H1 (cell line): ENCODE measurements at regions not wholly inside any gene's neighbourhood (a gene's known extent, or its start where the extent isn't known, plus 50 kb on each side); places are given as distances from the start of the nearest gene placed in this dataset.

Experiments used
- POLR2A ChIP-seq, 2 experiments: IDR thresholded peaks; 1 replicate in 1 of 2; 2 replicates in 1 of 2; pipeline ENCODE4 v1.6.1; 2011; ENCODE audit warnings: low read depth in 2 of 2, low read length in 2 of 2, mild to moderate bottlenecking in 2 of 2; ENCODE audit errors: control extremely low read depth in 1 of 2
- RBBP5 ChIP-seq: IDR thresholded peaks from 2 replicates; pipeline ENCODE4 v1.7.1; 2012; ENCODE audit warnings: low read depth, mild to moderate bottlenecking, inconsistent platforms, low read length, moderate library complexity, borderline replicate concordance
- RNF2 ChIP-seq: fragments of 200-900, 300-1000 bp; sonication (generic); IDR thresholded peaks from 2 replicates; pipeline ENCODE4 v1.7.1; 2016; ENCODE audit warnings: borderline replicate concordance, low read depth, mild to moderate bottlenecking, antibody characterized with exemption, low read length; ENCODE audit not compliant: poor library complexity, severe bottlenecking; ENCODE audit errors: missing control alignments
- SRF ChIP-seq: IDR thresholded peaks from 2 replicates; pipeline ENCODE4 v1.6.1; 2011; ENCODE audit warnings: mild to moderate bottlenecking, low read depth, low read length, moderate library complexity
- TBP ChIP-seq: IDR thresholded peaks from 2 replicates; pipeline ENCODE4 v1.6.1; 2011; ENCODE audit warnings: low read depth, low read length, improper control_type of control experiment
- TCF12 ChIP-seq: IDR thresholded peaks from 2 replicates; pipeline ENCODE4 v1.6.1; 2011; ENCODE audit warnings: low read depth, mild to moderate bottlenecking, low read length
- TF ChIP-seq, protein P1 (sequence below): fragments of 300-600 bp; sonication (generic); IDR thresholded peaks from 2 replicates; pipeline ENCODE4 v1.7.1; 2012; ENCODE audit warnings: low read length, moderate library complexity, mild to moderate bottlenecking, inconsistent platforms; ENCODE audit not compliant: insufficient replicate concordance
- TF ChIP-seq, protein P2 (sequence below): IDR thresholded peaks from 2 replicates; pipeline ENCODE4 v1.6.1; 2012; ENCODE audit warnings: inconsistent platforms

DNA sequence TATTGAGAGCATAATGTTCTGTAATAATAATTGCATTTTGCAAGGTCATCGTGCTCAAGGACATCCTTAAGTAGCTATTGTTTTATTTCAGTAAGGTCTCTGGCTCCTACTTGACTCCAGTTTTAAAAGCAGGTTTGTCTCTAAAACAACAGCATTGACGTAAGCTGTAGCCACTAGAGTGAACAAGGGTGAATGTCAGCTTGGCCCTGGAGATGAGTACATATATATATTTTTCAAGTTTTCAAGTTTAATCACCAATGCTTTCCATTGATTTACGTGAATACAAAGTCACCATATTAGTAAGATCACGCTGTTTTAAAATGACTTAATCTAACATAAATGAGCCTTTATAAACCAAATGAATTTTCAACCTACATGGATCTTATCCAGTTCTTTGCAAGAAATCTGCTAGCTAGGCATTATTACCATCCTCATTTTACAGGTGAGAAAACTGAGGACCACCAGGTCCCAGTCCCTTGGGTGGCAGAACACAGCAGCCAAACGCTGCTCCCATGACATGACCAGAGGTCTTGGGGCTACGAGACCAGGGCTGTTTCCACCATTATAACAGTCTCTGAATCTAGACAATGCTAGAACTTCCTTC is 57.2 kb upstream of the ELMO1 start (continued):
- TF ChIP-seq, protein P1, sequence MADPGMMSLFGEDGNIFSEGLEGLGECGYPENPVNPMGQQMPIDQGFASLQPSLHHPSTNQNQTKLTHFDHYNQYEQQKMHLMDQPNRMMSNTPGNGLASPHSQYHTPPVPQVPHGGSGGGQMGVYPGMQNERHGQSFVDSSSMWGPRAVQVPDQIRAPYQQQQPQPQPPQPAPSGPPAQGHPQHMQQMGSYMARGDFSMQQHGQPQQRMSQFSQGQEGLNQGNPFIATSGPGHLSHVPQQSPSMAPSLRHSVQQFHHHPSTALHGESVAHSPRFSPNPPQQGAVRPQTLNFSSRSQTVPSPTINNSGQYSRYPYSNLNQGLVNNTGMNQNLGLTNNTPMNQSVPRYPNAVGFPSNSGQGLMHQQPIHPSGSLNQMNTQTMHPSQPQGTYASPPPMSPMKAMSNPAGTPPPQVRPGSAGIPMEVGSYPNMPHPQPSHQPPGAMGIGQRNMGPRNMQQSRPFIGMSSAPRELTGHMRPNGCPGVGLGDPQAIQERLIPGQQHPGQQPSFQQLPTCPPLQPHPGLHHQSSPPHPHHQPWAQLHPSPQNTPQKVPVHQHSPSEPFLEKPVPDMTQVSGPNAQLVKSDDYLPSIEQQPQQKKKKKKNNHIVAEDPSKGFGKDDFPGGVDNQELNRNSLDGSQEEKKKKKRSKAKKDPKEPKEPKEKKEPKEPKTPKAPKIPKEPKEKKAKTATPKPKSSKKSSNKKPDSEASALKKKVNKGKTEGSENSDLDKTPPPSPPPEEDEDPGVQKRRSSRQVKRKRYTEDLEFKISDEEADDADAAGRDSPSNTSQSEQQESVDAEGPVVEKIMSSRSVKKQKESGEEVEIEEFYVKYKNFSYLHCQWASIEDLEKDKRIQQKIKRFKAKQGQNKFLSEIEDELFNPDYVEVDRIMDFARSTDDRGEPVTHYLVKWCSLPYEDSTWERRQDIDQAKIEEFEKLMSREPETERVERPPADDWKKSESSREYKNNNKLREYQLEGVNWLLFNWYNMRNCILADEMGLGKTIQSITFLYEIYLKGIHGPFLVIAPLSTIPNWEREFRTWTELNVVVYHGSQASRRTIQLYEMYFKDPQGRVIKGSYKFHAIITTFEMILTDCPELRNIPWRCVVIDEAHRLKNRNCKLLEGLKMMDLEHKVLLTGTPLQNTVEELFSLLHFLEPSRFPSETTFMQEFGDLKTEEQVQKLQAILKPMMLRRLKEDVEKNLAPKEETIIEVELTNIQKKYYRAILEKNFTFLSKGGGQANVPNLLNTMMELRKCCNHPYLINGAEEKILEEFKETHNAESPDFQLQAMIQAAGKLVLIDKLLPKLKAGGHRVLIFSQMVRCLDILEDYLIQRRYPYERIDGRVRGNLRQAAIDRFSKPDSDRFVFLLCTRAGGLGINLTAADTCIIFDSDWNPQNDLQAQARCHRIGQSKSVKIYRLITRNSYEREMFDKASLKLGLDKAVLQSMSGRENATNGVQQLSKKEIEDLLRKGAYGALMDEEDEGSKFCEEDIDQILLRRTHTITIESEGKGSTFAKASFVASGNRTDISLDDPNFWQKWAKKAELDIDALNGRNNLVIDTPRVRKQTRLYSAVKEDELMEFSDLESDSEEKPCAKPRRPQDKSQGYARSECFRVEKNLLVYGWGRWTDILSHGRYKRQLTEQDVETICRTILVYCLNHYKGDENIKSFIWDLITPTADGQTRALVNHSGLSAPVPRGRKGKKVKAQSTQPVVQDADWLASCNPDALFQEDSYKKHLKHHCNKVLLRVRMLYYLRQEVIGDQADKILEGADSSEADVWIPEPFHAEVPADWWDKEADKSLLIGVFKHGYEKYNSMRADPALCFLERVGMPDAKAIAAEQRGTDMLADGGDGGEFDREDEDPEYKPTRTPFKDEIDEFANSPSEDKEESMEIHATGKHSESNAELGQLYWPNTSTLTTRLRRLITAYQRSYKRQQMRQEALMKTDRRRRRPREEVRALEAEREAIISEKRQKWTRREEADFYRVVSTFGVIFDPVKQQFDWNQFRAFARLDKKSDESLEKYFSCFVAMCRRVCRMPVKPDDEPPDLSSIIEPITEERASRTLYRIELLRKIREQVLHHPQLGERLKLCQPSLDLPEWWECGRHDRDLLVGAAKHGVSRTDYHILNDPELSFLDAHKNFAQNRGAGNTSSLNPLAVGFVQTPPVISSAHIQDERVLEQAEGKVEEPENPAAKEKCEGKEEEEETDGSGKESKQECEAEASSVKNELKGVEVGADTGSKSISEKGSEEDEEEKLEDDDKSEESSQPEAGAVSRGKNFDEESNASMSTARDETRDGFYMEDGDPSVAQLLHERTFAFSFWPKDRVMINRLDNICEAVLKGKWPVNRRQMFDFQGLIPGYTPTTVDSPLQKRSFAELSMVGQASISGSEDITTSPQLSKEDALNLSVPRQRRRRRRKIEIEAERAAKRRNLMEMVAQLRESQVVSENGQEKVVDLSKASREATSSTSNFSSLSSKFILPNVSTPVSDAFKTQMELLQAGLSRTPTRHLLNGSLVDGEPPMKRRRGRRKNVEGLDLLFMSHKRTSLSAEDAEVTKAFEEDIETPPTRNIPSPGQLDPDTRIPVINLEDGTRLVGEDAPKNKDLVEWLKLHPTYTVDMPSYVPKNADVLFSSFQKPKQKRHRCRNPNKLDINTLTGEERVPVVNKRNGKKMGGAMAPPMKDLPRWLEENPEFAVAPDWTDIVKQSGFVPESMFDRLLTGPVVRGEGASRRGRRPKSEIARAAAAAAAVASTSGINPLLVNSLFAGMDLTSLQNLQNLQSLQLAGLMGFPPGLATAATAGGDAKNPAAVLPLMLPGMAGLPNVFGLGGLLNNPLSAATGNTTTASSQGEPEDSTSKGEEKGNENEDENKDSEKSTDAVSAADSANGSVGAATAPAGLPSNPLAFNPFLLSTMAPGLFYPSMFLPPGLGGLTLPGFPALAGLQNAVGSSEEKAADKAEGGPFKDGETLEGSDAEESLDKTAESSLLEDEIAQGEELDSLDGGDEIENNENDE: no peak
- TF ChIP-seq TBP: no peak
- TF ChIP-seq SRF: no peak
- TF ChIP-seq, protein P2, sequence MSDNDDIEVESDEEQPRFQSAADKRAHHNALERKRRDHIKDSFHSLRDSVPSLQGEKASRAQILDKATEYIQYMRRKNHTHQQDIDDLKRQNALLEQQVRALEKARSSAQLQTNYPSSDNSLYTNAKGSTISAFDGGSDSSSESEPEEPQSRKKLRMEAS: no peak
- TF ChIP-seq RBBP5: no peak
- no peak for TF ChIP-seq TCF12
- TF ChIP-seq RNF2: no peak
- TF ChIP-seq POLR2A (IDR thresholded peaks at IDR 0.05; ENCODE audit: control extremely low read depth in 1 of 2, low read depth in 2 of 2, low read length in 2 of 2): no peak
